ENCODE measurements at regions not wholly inside any gene's neighbourhood (a gene's known extent, or its start where the extent isn't known, plus 50 kb on each side); places are given as distances from the start of the nearest gene placed in this dataset.

DNA sequence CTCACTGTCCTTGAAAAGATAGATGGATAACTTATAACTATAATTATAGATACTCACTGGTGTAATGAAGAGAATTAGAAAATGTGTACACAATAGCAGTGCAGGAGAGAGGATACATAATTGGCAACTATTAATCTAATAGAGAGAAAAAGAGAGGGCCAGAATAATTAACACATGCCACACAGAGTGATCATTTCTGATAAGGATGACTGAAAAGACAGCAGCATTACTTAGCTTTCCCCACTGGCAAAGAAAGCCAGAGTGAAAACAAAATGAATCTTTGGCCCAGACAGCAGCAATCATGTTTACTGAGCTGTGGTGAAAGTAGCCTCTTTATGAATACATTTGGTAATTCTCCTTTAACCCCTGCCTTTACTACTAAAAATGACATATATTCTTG, 493.3 kb upstream of the ROBO1 start:
- no peak for FAIRE-seq

- no peak for FAIRE-seq
Measured at GRCh38 chr3:80259736-80260135, 491.9 kb upstream of the ROBO1 start.

- no peak for FAIRE-seq
Measured at GRCh38 chr3:80252113-80252512, 484.3 kb upstream of the ROBO1 start.

DNA sequence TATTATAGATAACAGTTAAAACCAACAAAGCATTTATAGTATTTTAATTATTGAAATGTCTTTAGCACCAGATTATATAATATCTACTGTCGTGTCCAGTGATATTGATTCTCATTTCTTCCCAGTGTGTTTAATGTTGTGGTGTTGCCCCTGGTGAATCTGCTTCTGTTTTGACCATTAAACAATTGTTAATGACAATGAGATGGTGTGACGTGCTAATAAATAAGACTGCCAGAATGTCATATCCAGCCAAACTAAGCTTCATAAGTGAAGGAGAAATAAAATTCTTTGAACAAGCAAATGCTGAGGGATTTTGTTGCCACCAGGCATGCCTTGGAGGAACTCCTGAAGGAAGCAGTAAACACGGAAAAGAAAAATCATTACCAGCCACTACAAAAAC, 480.0 kb upstream of the ROBO1 start:
- no peak for FAIRE-seq

DNA sequence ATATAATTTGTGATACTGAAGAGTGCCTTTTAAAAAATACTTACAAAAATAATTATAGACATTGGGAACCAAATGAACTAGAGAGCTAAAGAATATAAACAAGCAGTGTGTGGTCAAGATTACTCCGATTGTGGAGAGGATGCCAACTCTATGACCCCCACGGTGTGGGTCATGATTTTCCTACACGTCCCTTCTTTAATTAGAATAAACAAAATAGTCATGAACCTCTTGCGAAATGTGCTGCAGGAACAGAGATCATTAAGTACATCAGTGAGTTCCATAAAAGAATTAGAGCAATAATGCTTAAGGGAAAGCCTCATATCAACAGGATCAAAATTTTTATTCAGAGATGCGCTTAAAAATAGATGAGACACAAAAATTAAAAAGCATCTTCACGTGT, 476.6 kb upstream of the ROBO1 start:
- FAIRE-seq = no peak

GRCh38 chr3:80241791-80242190, 474.0 kb upstream of the ROBO1 start:
- no peak for FAIRE-seq

DNA sequence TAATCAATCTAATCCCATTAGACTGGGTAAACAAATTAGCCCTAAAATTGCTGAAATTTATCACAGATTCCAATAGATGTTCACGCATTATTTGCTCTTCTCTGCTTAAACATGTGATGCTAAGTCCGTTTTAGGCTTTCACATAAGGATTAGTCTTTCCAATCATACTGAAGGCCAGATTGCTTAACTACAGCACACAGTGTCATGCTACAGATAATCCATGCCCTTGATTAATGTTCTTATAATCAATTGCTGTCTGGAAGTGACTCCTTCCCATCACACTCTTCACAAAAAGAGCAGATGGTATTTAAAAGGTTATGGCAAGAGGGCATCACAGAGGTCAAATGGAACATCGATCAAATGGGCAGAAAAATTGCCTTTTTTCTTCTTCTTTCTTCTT, 471.5 kb upstream of the ROBO1 start:
- no peak for FAIRE-seq

- no peak for FAIRE-seq
Measured at GRCh38 chr3:80238606-80239005, 470.8 kb upstream of the ROBO1 start.

DNA sequence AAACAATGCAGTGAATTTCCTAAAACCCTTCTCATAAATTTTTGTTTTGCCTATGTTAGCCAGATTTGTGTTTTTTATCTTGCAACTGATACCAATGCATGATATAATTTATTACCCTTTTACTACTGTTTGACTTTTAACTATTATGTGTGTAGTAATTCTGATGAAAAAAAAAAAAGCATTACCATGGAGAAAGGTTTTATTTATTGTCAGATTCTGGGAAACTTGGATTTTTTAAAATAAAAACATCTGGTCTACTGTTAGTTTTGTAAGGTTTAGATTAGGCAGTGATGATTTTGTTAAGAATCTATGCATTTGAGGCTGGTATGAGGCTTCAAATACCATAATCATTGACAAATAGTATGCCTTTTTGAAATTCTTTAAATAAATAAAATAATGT, 470.4 kb upstream of the ROBO1 start:
- FAIRE-seq = no peak

- no peak for FAIRE-seq
Measured at GRCh38 chr3:80234706-80235105, 466.9 kb upstream of the ROBO1 start.

GRCh38 chr3:80233576-80233975, 465.8 kb upstream of the ROBO1 start:
- no peak for FAIRE-seq

DNA sequence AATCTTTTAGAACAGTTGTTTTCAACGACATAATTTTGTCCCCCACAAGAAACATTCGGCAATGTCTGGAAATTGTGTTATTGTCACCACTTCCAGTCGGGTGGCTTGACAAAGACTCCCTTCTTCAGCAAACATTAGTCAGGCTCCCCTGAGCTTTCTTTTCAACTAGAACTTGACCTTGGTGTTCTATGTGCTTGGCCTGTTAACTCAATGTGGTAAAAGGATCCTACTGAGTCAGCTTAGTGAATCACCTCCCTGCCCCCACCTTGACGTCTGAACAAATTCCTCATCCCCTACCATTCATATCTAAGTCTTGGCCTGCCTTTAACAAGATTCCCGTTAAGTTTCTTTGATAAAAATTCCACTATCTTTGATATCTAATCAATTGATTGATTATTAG, 465.0 kb upstream of the ROBO1 start:
- FAIRE-seq = no peak

DNA sequence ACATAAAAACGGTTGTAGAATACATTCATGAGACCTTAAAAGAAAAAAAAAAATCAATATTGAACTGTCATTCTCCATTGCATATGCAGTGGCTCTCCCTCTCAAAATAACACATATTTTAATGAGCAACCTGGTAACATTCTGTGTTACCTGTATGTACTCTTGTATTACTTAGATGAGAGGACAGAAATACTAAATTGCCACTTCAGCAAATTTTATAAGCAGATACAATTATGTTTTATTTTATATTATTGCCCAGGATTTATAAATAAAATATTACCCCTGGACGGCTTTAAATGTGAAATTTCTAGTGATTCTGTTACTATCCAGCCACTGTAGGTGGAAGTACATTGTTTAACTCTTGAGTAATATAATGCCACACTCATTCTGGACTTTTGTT, 463.2 kb upstream of the ROBO1 start:
- FAIRE-seq = no peak

- FAIRE-seq = no peak
Measured at GRCh38 chr3:80227216-80227615, 459.4 kb upstream of the ROBO1 start.

DNA sequence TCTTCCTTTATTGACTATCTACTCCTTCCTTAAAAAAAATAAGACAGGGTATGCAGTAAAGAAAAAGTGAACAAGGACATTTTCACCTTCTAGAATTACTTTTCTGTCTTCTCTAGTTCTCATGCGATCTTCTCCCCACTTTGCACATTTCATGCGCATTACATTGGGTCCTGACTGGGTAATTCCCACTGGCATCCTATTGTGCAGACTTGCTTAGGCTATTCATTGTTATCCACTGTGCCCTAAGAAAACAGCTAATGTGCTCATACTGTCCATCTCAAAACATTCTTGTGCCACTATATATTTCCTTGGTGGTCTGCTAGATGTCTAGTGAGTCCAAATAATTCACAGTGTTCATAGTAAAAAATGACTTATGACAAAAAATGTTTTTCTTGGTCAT, 447.4 kb upstream of the ROBO1 start:
- FAIRE-seq = no peak

DNA sequence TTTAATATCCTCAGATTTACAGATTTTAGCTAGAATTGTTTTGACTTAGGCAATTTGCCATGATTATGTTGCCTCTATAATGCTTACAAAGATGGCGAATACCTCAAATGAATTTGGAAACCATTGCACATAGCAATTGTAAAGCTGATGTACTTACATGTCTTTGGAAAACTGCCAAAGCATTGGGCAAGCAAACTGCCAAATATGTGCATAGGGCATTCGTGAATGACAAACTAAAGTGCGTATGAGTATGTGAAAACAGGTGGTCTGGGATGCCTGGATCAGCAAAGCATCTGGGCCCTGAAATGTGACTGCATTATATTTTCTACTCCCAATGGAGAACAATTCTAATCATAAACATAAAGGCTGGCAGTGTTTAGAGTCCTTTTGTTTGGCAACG, 445.3 kb upstream of the ROBO1 start:
- no peak for FAIRE-seq

DNA sequence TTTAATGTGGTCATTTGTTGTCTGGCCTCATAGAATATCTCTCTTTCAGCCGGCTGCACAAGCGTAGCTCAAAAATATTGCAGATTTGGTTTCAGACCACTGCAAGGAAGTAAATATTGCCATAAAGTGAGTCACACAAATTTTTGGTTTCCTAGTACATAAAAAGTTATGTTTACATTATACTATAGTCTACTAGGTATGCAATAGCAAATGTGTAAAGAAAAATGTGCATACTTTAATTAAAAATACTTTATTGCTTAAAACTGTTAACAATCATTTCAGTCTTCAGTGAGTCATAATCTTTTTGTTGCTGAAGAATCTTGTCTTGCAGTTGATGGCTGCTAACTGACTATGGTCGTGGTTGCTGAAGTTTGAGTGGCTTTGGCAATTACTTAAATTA, 425.1 kb upstream of the ROBO1 start:
- no peak for FAIRE-seq

DNA sequence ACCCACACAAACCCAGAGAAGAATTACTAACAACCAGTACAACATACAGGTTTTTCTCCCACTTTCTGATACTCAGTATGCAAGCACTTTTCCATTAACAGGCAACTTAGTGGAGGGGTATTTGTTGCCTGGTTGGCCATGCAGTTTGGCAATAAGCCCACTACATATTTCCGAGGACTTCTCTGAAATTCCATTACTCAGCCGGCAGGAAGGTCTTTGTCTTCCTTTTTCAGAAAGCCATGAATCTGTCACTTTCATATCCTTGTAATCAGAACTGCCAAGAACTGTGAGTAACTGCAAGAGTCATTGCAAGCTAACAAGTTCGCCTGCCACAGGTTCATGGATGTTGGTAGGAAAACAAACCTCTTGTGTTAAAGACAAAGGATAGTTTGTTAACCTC, 422.3 kb upstream of the ROBO1 start:
- no peak for FAIRE-seq

GRCh38 chr3:80187981-80188380, 420.2 kb upstream of the ROBO1 start:
- FAIRE-seq = no peak

GRCh38 chr3:80159990-80160506, 392.2 kb upstream of the ROBO1 start:
- FAIRE-seq = no peak

DNA sequence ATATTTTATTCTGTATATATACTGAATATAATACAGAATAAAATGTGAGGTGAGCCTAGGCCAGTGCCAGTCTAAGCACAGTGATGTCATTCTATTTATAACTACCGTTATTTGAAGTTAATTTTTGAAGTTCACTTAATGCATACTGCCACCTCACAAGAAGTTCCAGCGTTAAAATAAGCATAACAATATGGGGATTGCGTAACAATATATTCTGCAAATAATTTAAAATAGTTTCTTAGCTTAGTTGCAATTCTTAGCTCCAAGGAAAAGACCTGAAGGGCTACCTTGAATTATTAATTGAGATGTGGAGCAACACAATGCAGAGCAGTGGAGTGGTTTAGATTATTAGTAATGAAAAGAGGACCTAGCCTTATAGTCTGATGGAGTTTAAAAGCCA, 390.5 kb upstream of the ROBO1 start:
- no peak for FAIRE-seq

DNA sequence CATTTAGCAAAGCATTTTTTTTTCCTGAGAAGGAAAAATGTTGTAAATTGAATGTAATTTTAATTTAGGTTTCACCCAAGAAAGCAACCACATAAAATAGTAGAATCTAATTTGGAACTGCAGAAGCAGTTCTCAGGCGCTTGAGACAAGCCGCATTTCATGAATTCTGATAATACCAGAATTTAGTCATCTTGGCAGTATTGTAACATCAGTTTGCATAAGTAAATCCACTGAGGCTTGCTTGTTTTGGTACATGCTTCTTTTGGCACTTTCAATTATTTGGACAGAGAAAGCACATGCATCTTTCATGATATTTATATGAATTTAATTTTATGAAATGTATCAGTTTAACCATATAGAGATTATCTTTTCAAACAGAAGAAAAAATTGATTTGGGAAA, 389.7 kb upstream of the ROBO1 start:
- FAIRE-seq = no peak

DNA sequence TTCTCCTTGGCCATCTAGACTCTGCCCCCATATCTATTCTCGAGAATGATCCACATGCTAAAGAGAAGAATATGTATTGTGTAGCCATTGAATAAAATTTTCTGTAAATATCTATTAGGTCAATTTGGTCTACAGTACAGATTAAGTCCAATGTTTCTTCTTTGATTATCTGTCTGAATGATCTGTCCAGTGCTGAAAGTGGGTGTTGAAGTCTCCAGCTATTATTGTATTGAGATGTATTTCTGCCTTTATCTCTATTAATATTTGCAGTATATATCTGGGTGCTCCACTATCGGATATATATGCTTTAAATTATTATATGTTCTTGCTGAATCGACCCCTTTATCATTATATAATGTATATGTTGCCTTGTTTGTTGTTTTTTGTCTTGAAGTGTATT, 384.9 kb upstream of the ROBO1 start:
- FAIRE-seq = no peak

DNA sequence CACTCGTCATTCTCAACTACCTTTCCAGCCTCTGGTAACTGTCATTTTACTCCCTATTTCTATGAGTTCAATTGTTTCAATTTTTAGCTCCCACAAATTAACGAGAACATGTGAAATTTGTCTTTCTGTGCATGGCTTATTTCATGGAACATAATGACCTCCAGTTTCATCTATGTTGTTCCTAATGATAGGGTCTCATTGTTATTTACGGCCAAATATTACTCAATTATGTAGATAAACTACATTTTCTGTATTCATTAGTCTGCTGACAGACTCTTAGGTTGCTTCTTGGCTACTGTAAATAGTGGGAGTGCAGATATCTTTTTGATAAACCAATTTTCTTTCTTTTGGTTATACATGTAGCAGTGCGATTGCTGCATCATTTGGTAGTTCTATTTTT, 374.9 kb upstream of the ROBO1 start:
- FAIRE-seq = no peak

DNA sequence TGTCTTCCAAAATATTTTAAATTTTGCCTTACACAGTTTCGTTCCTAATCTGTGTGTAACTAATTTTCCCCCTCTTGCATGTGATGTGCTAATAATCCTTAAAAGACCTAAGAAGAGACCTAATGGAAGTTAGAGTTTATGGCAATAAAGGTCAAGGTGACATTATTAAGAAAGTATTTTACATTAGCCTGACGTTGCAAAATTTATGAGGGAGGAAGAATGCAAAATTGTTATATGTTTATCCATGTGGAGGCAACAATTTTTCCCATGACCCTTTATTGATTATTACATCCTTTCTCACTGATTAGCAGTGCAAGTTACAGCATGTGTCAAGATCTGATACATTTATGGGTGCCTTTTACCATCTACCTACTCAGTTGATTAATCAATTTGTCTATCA, 373.8 kb upstream of the ROBO1 start:
- FAIRE-seq = no peak

- FAIRE-seq = no peak
Measured at GRCh38 chr3:80116281-80116680, 348.5 kb upstream of the ROBO1 start.
